Loucy (cell line): ENCODE measurements at regions not wholly inside any gene's neighbourhood (a gene's known extent, or its start where the extent isn't known, plus 50 kb on each side); places are given as distances from the start of the nearest gene placed in this dataset.
A peak's percentile ranks its signal among the peaks of the same experiment; 100 is the strongest.

Experiments used
- H2AFZ ChIP-seq: fragments of 200-600 bp; sonication (generic); 2 replicates; pipeline ENCODE4 v1.6.0; 2016; ENCODE audit warnings: antibody characterized with exemption, mild to moderate bottlenecking, low read length, moderate library complexity
- H3F3A ChIP-seq: fragments of 200-600 bp; 2 replicates; pipeline ENCODE4 v1.6.0; 2016; ENCODE audit warnings: antibody characterized with exemption, low read depth, mild to moderate bottlenecking
- H3K27me3 ChIP-seq: fragments of 200-600 bp; sonication (generic); 2 replicates; pipeline ENCODE4 v1.6.1; 2014; ENCODE audit warnings: low read length, mild to moderate bottlenecking; ENCODE audit not compliant: insufficient read depth, poor library complexity, severe bottlenecking
- H3K36me3 ChIP-seq: fragments of 200-600 bp; sonication (generic); 2 replicates; pipeline ENCODE4 v1.6.1; 2016; ENCODE audit warnings: low read length; ENCODE audit not compliant: insufficient read depth
- H3K4me1 ChIP-seq: fragments of 200-600 bp; sonication (generic); 2 replicates; pipeline ENCODE4 v1.5.1; 2014; ENCODE audit warnings: low read length, mild to moderate bottlenecking; ENCODE audit not compliant: insufficient read depth, poor library complexity, severe bottlenecking
- H3K4me2 ChIP-seq: fragments of 200-600 bp; sonication (generic); 2 replicates; pipeline ENCODE4 v1.6.0; 2014; ENCODE audit warnings: antibody characterized with exemption, low read length, low read depth, mild to moderate bottlenecking; ENCODE audit not compliant: poor library complexity, severe bottlenecking
- H3K4me3 ChIP-seq: fragments of 200-600 bp; sonication (generic); 2 replicates; pipeline ENCODE4 v1.5.1; 2014; ENCODE audit warnings: low read length, mild to moderate bottlenecking, mixed read lengths; ENCODE audit not compliant: poor library complexity, severe bottlenecking
- H3K79me2 ChIP-seq: fragments of 200-600 bp; sonication (generic); 2 replicates; pipeline ENCODE4 v1.6.1; 2014; ENCODE audit warnings: low read length; ENCODE audit not compliant: insufficient read depth
- H3K9ac ChIP-seq: fragments of 200-600 bp; sonication (generic); 2 replicates; pipeline ENCODE4 v1.6.0; 2014; ENCODE audit warnings: mild to moderate bottlenecking, low read depth, low read length, moderate library complexity; ENCODE audit not compliant: poor library complexity, severe bottlenecking
- H3K9me2 ChIP-seq: fragments of 200-600 bp; sonication (generic); replicated peaks from 2 replicates; pipeline ENCODE4 v1.6.1; 2016; ENCODE audit warnings: low read depth, low read length, mixed read lengths
- H3K9me3 ChIP-seq: fragments of 200-600 bp; sonication (generic); 2 replicates; pipeline ENCODE4 v1.6.1; 2014; ENCODE audit warnings: mild to moderate bottlenecking, antibody characterized with exemption, low read length, low read depth; ENCODE audit not compliant: insufficient read depth
- H4K20me1 ChIP-seq: fragments of 200-600 bp; sonication (generic); 2 replicates; pipeline ENCODE4 v1.6.0; 2014; ENCODE audit warnings: antibody characterized with exemption, low read length, mild to moderate bottlenecking; ENCODE audit not compliant: insufficient read depth, poor library complexity, severe bottlenecking
- CTCF ChIP-seq: fragments of 200-600 bp; sonication (generic); conservative IDR thresholded peaks from 2 replicates; pipeline ENCODE4 v1.5.1; 2014; ENCODE audit warnings: mild to moderate bottlenecking, antibody characterized with exemption, low read length
- EZH2phosphoT487 ChIP-seq: fragments of 200-600 bp; IDR thresholded peaks from 2 replicates; pipeline ENCODE4 v1.6.1; 2018; ENCODE audit warnings: antibody characterized with exemption, mild to moderate bottlenecking, moderate library complexity, borderline replicate concordance

DNA sequence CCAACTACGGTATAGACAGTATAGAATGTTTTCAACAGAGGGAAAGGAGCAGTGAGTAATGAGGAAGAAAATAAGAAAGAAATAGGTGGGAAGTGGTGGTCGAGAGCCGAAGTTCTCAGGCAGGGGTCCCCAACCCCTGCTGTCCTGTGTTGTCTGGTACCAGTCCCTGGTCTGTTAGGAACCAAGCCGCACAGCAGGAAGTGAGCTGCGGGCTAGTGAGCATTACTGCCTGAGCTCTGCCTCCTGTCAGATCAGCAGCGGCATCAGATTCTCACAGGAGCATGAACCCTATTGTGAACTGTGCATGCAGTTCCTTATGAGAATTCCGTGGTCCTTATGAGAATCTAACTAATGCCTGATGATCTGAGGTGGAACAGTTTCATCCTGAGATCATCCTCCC lies 107.3 kb upstream of the PTPRR start:
- Histone ChIP-seq H3K79me2 (no peaks in the 10 kb centered on the region), H2AFZ (peak overlapping the region; percentile 40; the same call in 1 of the 2 replicates), H3K4me2 (peak overlapping the region; percentile 27), H3K9ac (no peak overlapping the region), H3K4me3 (no peak overlapping the region), H3F3A (no peaks in the 10 kb centered on the region), H4K20me1 (no peaks in the 10 kb centered on the region), H3K9me2 (no peaks in the 10 kb centered on the region), H3K4me1 (peaks cover 48% of the 10 kb centered on the region), H3K9me3 (no peaks in the 10 kb centered on the region), H3K27me3 (no peaks in the 10 kb centered on the region), H3K36me3 (no peaks in the 10 kb centered on the region)
- TF ChIP-seq EZH2phosphoT487 (no peak), CTCF (no peak)

- Histone ChIP-seq H3K36me3 (no peaks in the 10 kb centered on the region), H3K4me2 (no peak overlapping the region), H3K4me3 (no peak overlapping the region), H3K9me2 (no peaks in the 10 kb centered on the region), H3K9ac (no peak overlapping the region), H3K79me2 (no peaks in the 10 kb centered on the region), H3K4me1 (peaks cover 36% of the 10 kb centered on the region), H4K20me1 (no peaks in the 10 kb centered on the region), H2AFZ (no peak overlapping the region), H3K9me3 (no peaks in the 10 kb centered on the region), H3F3A (no peaks in the 10 kb centered on the region), H3K27me3 (no peaks in the 10 kb centered on the region)
- no peak for TF ChIP-seq EZH2phosphoT487
- no peak for TF ChIP-seq CTCF
Observed at GRCh38 chr12:71024827-71025226, 104.3 kb upstream of the PTPRR start.

- Histone ChIP-seq H3K9ac (no peak overlapping the region), H3K9me2 (no peaks in the 10 kb centered on the region), H3K36me3 (no peaks in the 10 kb centered on the region), H3K4me2 (no peak overlapping the region), H3K9me3 (no peaks in the 10 kb centered on the region), H3K27me3 (no peaks in the 10 kb centered on the region), H3F3A (no peaks in the 10 kb centered on the region), H4K20me1 (no peaks in the 10 kb centered on the region), H3K4me1 (peaks cover 37% of the 10 kb centered on the region), H3K79me2 (no peaks in the 10 kb centered on the region), H3K4me3 (no peak overlapping the region), H2AFZ (no peak overlapping the region)
- TF ChIP-seq CTCF = no peak
- TF ChIP-seq EZH2phosphoT487 = no peak
Observed at GRCh38 chr12:71024281-71024680, 103.7 kb upstream of the PTPRR start.
